ENCODE measurements at regions not wholly inside any gene's neighbourhood (a gene's known extent, or its start where the extent isn't known, plus 50 kb on each side); places are given as distances from the start of the nearest gene placed in this dataset.

- no peak for TF ChIP-seq RCOR1 (IDR thresholded peaks at IDR 0.05; ENCODE audit: low read depth, low read length)
- no peak for TF ChIP-seq HOXB13 (CRISPR knock-in tag; IDR thresholded peaks at IDR 0.05; ENCODE audit: low read depth)
- TF ChIP-seq SMC3 (IDR thresholded peaks at IDR 0.05), result no peak
- no peak for TF ChIP-seq PHF8 (IDR thresholded peaks at IDR 0.05; ENCODE audit: borderline replicate concordance, low read depth)
- TF ChIP-seq HES2 (IDR thresholded peaks at IDR 0.05), result no peak
- WGBS (ENCODE audit: missing lambda C conversion rate), result 10% methylated on average over 6 of the region's 9 CpGs
- Histone ChIP-seq H3K27ac (no peak overlapping the region), H3K9me3 (no peaks in the 10 kb centered on the region), H3K4me2 (no peak overlapping the region), H3K4me3 (no peak overlapping the region), H3K4me1 (no peaks in the 10 kb centered on the region)
- POLR2A ChIA-PET, result no interaction called here
- ATAC-seq (no peak), DNase-seq (ENCODE audit: low read depth in 1 of 2, low spot score in 1 of 2) (no peak), FAIRE-seq (no peak)
- CTCF ChIA-PET, result no interaction called here
Measured at GRCh38 chr10:130809181-130809580, 502.3 kb downstream of the TCERG1L start.

- Histone ChIP-seq H3K9me3 (no peaks in the 10 kb centered on the region), H3K4me3 (no peak overlapping the region), H3K4me1 (no peaks in the 10 kb centered on the region), H3K4me2 (no peak overlapping the region), H3K27ac (no peak overlapping the region)
- DNase-seq (ENCODE audit: low read depth in 1 of 2, low spot score in 1 of 2) (no peak), ATAC-seq (no peak), FAIRE-seq (no peak)
- ChIA-PET POLR2A (no interaction called here), CTCF (interaction anchor here (0.5 kb wide), 1 partner anchor 548 kb away, joined by 3 read pairs; no protein-coding TSS in a partner anchor)
- TF ChIP-seq ZNF302 (CRISPR knock-in tag; IDR thresholded peaks at IDR 0.05) (no peak), HOXB13 (CRISPR knock-in tag; IDR thresholded peaks at IDR 0.05; ENCODE audit: low read depth) (no peak), KDM5A (IDR thresholded peaks at IDR 0.05) (no peak), BCL3 (IDR thresholded peaks at IDR 0.05) (no peak), POLR2A (IDR thresholded peaks at IDR 0.05; ENCODE audit: low read length) (no peak), MYC (IDR thresholded peaks at IDR 0.05; ENCODE audit: borderline replicate concordance, low read length) (no peak), CEBPB (IDR thresholded peaks at IDR 0.05) (no peak)
- 3% methylated on average over 17 of the region's 22 CpGs for WGBS (ENCODE audit: missing lambda C conversion rate)
Measured at GRCh38 chr10:130809761-130810515, 501.6 kb downstream of the TCERG1L start.

- WGBS (ENCODE audit: missing lambda C conversion rate), result 22% methylated on average over 9 of the region's 14 CpGs
- Histone ChIP-seq H3K9me3 (no peaks in the 10 kb centered on the region), H3K27ac (no peak overlapping the region), H3K4me2 (no peak overlapping the region), H3K4me1 (no peaks in the 10 kb centered on the region), H3K4me3 (no peak overlapping the region)
- TF ChIP-seq RNF2 (IDR thresholded peaks at IDR 0.05; ENCODE audit: borderline replicate concordance, low read depth) (no peak), JUN (IDR thresholded peaks at IDR 0.05) (no peak), MAFK (IDR thresholded peaks at IDR 0.05; ENCODE audit: partially characterized antibody) (no peak), E2F6 (IDR thresholded peaks at IDR 0.05; ENCODE audit: borderline replicate concordance, low read depth) (no peak), PBX3 (IDR thresholded peaks at IDR 0.05) (no peak), SREBF2 (IDR thresholded peaks at IDR 0.05) (no peak), ZSCAN20 (CRISPR knock-in tag; IDR thresholded peaks at IDR 0.05) (no peak), NR3C1 (IDR thresholded peaks at IDR 0.05) (no peak), TFCP2L1 (CRISPR knock-in tag; IDR thresholded peaks at IDR 0.05) (no peak), HMGXB4 (CRISPR knock-in tag; IDR thresholded peaks at IDR 0.05; ENCODE audit: borderline replicate concordance) (no peak), ATOH8 (CRISPR knock-in tag; IDR thresholded peaks at IDR 0.05; ENCODE audit: low read depth) (no peak), FOSB (CRISPR knock-in tag; IDR thresholded peaks at IDR 0.05) (no peak), HDAC2 (IDR thresholded peaks at IDR 0.05) (no peak)
- ChIA-PET CTCF (no interaction called here), POLR2A (no interaction called here)
- no peak for ATAC-seq
- no peak for FAIRE-seq
- DNase-seq (ENCODE audit: low read depth in 1 of 2, low spot score in 1 of 2), result no peak
Measured at GRCh38 chr10:130810856-130811255, 500.7 kb downstream of the TCERG1L start.

Measured in A549 (cell line).